Peyer's patch (tissue), 4 donors: ENCODE measurements at regions not wholly inside any gene's neighbourhood (a gene's known extent, or its start where the extent isn't known, plus 50 kb on each side); places are given as distances from the start of the nearest gene placed in this dataset.

Source experiments
- DNase-seq, 3 donors: peaks; one replicate each; pipeline ENCODE4 v3.0.0-alpha.2; 2017 to 2019
- H3K27ac ChIP-seq, 4 donors: fragments of 200-600 bp; sonication (generic); one replicate each; pipeline ENCODE4 v1.5.1; 2016 to 2019
- H3K27me3 ChIP-seq, 2 donors: fragments of 200-600 bp; sonication (generic); one replicate each; pipeline ENCODE4 v1.5.1; 2019
- H3K36me3 ChIP-seq, 3 donors: fragments of 200-600 bp; sonication (generic); one replicate each; pipeline ENCODE4 v1.5.1; 2016 to 2019
- H3K4me1 ChIP-seq, 4 donors: fragments of 200-600 bp; sonication (generic); one replicate each; pipeline ENCODE4 v1.5.1; 2016 to 2019
- H3K4me3 ChIP-seq, 4 donors: fragments of 200-600 bp; sonication (generic); 1 replicate in 3 of 4; 2 replicates in 1 of 4; pipeline ENCODE4 v1.5.1; 2016 to 2019; ENCODE audit warnings: mild to moderate bottlenecking in 1 of 4
- H3K9me3 ChIP-seq, 4 donors: fragments of 200-600 bp; sonication (generic); one replicate each; pipeline ENCODE4 v1.5.1; 2016 to 2019; ENCODE audit warnings: mild to moderate bottlenecking in 1 of 4
- POLR2A ChIP-seq, 2 donors: fragments of 450-650 bp; IDR thresholded peaks; one replicate each; pipeline ENCODE4 v1.5.1; 2017; ENCODE audit warnings: antibody characterized with exemption in 2 of 2, mild to moderate bottlenecking in 2 of 2, moderate library complexity in 2 of 2
- TF ChIP-seq, protein P1 (sequence below), 6 experiments: fragments of 450-650 bp in 4 of 6; fragments of 200-600 bp in 2 of 6; sonication (generic) in 1 of 6; IDR thresholded peaks; one replicate each; pipeline ENCODE4 v1.5.1; 2017 to 2019; ENCODE audit warnings: antibody characterized with exemption in 6 of 6, mild to moderate bottlenecking in 3 of 6, moderate library complexity in 1 of 6

DNA sequence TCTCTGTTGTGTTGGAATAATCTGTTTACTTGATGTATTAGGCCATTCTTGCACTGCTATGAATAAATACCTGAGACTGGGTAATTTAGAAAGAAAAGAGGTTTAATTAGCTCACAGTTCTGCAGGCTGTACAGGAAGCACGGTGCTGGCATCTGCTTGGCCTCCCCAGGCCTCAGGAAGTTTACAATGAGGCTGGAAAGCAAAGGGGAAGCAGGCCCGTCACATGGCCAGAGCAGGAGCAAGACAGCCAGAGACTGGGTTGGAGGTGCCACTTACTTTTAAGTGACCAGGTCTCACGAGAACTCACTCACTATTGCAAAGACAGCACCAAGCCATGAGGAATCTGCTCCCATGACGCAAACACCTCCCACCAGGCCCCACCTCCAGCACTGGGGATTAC, 50.6 kb upstream of the FUCA2 start:
- no peaks in the 10 kb centered on the region for H3K9me3 ChIP-seq
- H3K27ac ChIP-seq: no peak overlapping the region
- DNase-seq: no peak
- H3K4me3 ChIP-seq: no peak overlapping the region
- TF ChIP-seq POLR2A (IDR thresholded peaks at IDR 0.05): no peak
- TF ChIP-seq, protein P1, sequence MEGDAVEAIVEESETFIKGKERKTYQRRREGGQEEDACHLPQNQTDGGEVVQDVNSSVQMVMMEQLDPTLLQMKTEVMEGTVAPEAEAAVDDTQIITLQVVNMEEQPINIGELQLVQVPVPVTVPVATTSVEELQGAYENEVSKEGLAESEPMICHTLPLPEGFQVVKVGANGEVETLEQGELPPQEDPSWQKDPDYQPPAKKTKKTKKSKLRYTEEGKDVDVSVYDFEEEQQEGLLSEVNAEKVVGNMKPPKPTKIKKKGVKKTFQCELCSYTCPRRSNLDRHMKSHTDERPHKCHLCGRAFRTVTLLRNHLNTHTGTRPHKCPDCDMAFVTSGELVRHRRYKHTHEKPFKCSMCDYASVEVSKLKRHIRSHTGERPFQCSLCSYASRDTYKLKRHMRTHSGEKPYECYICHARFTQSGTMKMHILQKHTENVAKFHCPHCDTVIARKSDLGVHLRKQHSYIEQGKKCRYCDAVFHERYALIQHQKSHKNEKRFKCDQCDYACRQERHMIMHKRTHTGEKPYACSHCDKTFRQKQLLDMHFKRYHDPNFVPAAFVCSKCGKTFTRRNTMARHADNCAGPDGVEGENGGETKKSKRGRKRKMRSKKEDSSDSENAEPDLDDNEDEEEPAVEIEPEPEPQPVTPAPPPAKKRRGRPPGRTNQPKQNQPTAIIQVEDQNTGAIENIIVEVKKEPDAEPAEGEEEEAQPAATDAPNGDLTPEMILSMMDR (IDR thresholded peaks at IDR 0.05): no peak
- no peaks in the 10 kb centered on the region for H3K4me1 ChIP-seq
- no peaks in the 10 kb centered on the region for H3K27me3 ChIP-seq
- H3K36me3 ChIP-seq: no peaks in the 10 kb centered on the region
